ENCODE measurements at regions not wholly inside any gene's neighbourhood (a gene's known extent, or its start where the extent isn't known, plus 50 kb on each side); places are given as distances from the start of the nearest gene placed in this dataset.

- DNase-seq (ENCODE audit: low spot score): no peak
- in situ Hi-C loops (cut with HindIII; ENCODE audit: low sequenced_read_pairs): no loop called here
Observed at GRCh38 chr3:29067007-29067406, 213.9 kb upstream of the RBMS3 start.

- no peak for DNase-seq (ENCODE audit: low spot score)
- in situ Hi-C loops (cut with HindIII; ENCODE audit: low sequenced_read_pairs): no loop called here
Observed at GRCh38 chr3:29070959-29071634, 209.8 kb upstream of the RBMS3 start.

- DNase-seq (ENCODE audit: low spot score): no peak
- in situ Hi-C loops (cut with HindIII; ENCODE audit: low sequenced_read_pairs): no loop called here
Observed at GRCh38 chr3:29072611-29073010, 208.3 kb upstream of the RBMS3 start.

GRCh38 chr3:29077356-29077755, 203.5 kb upstream of the RBMS3 start:
- no peak for DNase-seq (ENCODE audit: low spot score)
- in situ Hi-C loops (cut with HindIII; ENCODE audit: low sequenced_read_pairs): no loop called here

GRCh38 chr3:29079358-29079757, 201.5 kb upstream of the RBMS3 start:
- in situ Hi-C loops (cut with HindIII; ENCODE audit: low sequenced_read_pairs): no loop called here

GRCh38 chr3:29080967-29081366, 199.9 kb upstream of the RBMS3 start:
- in situ Hi-C loops (cut with HindIII; ENCODE audit: low sequenced_read_pairs): no loop called here
- DNase-seq (ENCODE audit: low spot score): no peak

More at GRCh38 chr3:29079358-29079757, 201.5 kb upstream of the RBMS3 start:
- no peak for DNase-seq (ENCODE audit: low spot score)

GRCh38 chr3:29083081-29083480, 197.8 kb upstream of the RBMS3 start:
- no peak for DNase-seq (ENCODE audit: low spot score)
- in situ Hi-C loops (cut with HindIII; ENCODE audit: low sequenced_read_pairs): no loop called here

- in situ Hi-C loops (cut with HindIII; ENCODE audit: low sequenced_read_pairs): no loop called here
- no peak for DNase-seq (ENCODE audit: low spot score)
Observed at GRCh38 chr3:29083676-29084075, 197.2 kb upstream of the RBMS3 start.

GRCh38 chr3:29088579-29088978, 192.3 kb upstream of the RBMS3 start:
- in situ Hi-C loops (cut with HindIII; ENCODE audit: low sequenced_read_pairs): no loop called here
- DNase-seq (ENCODE audit: low spot score): no peak

- DNase-seq (ENCODE audit: low spot score): no peak
- in situ Hi-C loops (cut with HindIII; ENCODE audit: low sequenced_read_pairs): no loop called here
Observed at GRCh38 chr3:29090912-29091597, 189.8 kb upstream of the RBMS3 start.

- no peak for DNase-seq (ENCODE audit: low spot score)
- in situ Hi-C loops (cut with HindIII; ENCODE audit: low sequenced_read_pairs): no loop called here
Observed at GRCh38 chr3:29091599-29092189, 189.2 kb upstream of the RBMS3 start.

GRCh38 chr3:29092348-29092747, 188.5 kb upstream of the RBMS3 start:
- in situ Hi-C loops (cut with HindIII; ENCODE audit: low sequenced_read_pairs): no loop called here

GRCh38 chr3:29099296-29099695, 181.6 kb upstream of the RBMS3 start:
- no peak for DNase-seq (ENCODE audit: low spot score)
- in situ Hi-C loops (cut with HindIII; ENCODE audit: low sequenced_read_pairs): no loop called here

More at GRCh38 chr3:29092348-29092747, 188.5 kb upstream of the RBMS3 start:
- DNase-seq (ENCODE audit: low spot score): no peak

- in situ Hi-C loops (cut with HindIII; ENCODE audit: low sequenced_read_pairs): no loop called here
- DNase-seq (ENCODE audit: low spot score): no peak
Observed at GRCh38 chr3:29099775-29100174, 181.1 kb upstream of the RBMS3 start.

- no peak for DNase-seq (ENCODE audit: low spot score)
- in situ Hi-C loops (cut with HindIII; ENCODE audit: low sequenced_read_pairs): no loop called here
Observed at GRCh38 chr3:29100292-29100691, 180.6 kb upstream of the RBMS3 start.

GRCh38 chr3:29128001-29128400, 152.9 kb upstream of the RBMS3 start:
- no peak for DNase-seq (ENCODE audit: low spot score)
- in situ Hi-C loops (cut with HindIII; ENCODE audit: low sequenced_read_pairs): no loop called here

GRCh38 chr3:29137601-29138000, 143.3 kb upstream of the RBMS3 start:
- in situ Hi-C loops (cut with HindIII; ENCODE audit: low sequenced_read_pairs): no loop called here
- no peak for DNase-seq (ENCODE audit: low spot score)

- DNase-seq (ENCODE audit: low spot score): no peak
- in situ Hi-C loops (cut with HindIII; ENCODE audit: low sequenced_read_pairs): no loop called here
Observed at GRCh38 chr3:29138171-29138570, 142.7 kb upstream of the RBMS3 start.

- in situ Hi-C loops (cut with HindIII; ENCODE audit: low sequenced_read_pairs): no loop called here
- no peak for DNase-seq (ENCODE audit: low spot score)
Observed at GRCh38 chr3:29140666-29141065, 140.2 kb upstream of the RBMS3 start.

GRCh38 chr3:29141197-29141917, 139.5 kb upstream of the RBMS3 start:
- in situ Hi-C loops (cut with HindIII; ENCODE audit: low sequenced_read_pairs): no loop called here
- no peak for DNase-seq (ENCODE audit: low spot score)

Data from G401 (cell line).